H1 (cell line): ENCODE measurements at regions not wholly inside any gene's neighbourhood (a gene's known extent, or its start where the extent isn't known, plus 50 kb on each side); places are given as distances from the start of the nearest gene placed in this dataset.

Experiments
- CTCF ChIA-PET: fragments of 300-600 bp; sonication (Branson Sonifier 250); formaldehyde crosslinking; loops from one replicate; lab custom pipeline; 2021; ENCODE audit not compliant: partially characterized antibody; lab: Charles Lee
- POLR2A ChIA-PET: fragments of 300-600 bp; sonication (Branson Sonifier 250); formaldehyde crosslinking; loops from one replicate; lab custom pipeline; 2021; ENCODE audit warnings: inconsistent platforms; ENCODE audit not compliant: partially characterized antibody; lab: Charles Lee
- DNase-seq, 2 experiments: peaks; one replicate each; pipeline versions ENCODE4 v3.0.0 to v3.0.0-alpha.2; 2010 to 2022; ENCODE audit warnings: low spot score in 2 of 2, low read depth in 1 of 2, mixed read lengths in 1 of 2
- FAIRE-seq: peaks from 2 replicates; lab custom pipeline; 2011; peaks lifted over from hg19 to GRCh38; lab: Jason Lieb, UNC
- H2AFZ ChIP-seq: 2 replicates; pipeline ENCODE4 v1.8.1; 2012; ENCODE audit warnings: low read length, inconsistent platforms
- H2AK5ac ChIP-seq: 2 replicates; pipeline ENCODE4 v1.6.1; 2013; ENCODE audit warnings: low read depth, low read length
- H2BK120ac ChIP-seq: replicated peaks from 2 replicates; pipeline ENCODE3; 2013; ENCODE audit warnings: low read depth, low read length, inconsistent platforms
- H2BK12ac ChIP-seq: 2 replicates; pipeline ENCODE4 v1.6.1; 2013; ENCODE audit warnings: low read depth, low read length
- H2BK15ac ChIP-seq: 2 replicates; pipeline ENCODE4 v1.6.1; 2013; ENCODE audit warnings: low read length
- H2BK20ac ChIP-seq: 2 replicates; pipeline ENCODE4 v1.6.1; 2013; ENCODE audit warnings: low read length
- H2BK5ac ChIP-seq: 2 replicates; pipeline ENCODE4 v1.6.1; 2013; ENCODE audit warnings: low read depth, low read length
- H3K14ac ChIP-seq: 2 replicates; pipeline ENCODE4 v1.6.1; 2013; ENCODE audit warnings: inconsistent platforms; ENCODE audit not compliant: insufficient read length
- H3K18ac ChIP-seq: 2 replicates; pipeline ENCODE4 v1.6.1; 2013; ENCODE audit warnings: low read length; ENCODE audit errors: extremely low read depth
- H3K23ac ChIP-seq: 2 replicates; pipeline ENCODE4 v1.6.1; 2013; ENCODE audit warnings: inconsistent platforms; ENCODE audit not compliant: insufficient read length
- H3K23me2 ChIP-seq: 2 replicates; pipeline ENCODE4 v1.6.1; 2013; ENCODE audit warnings: low read depth, low read length
- H3K27ac ChIP-seq: 2 replicates; pipeline ENCODE4 v1.6.1; 2011; ENCODE audit warnings: low read depth, low read length, inconsistent platforms
- H3K27me3 ChIP-seq, 4 experiments: replicated peaks in 1 of 4; 1 replicate in 1 of 4; 2 replicates in 3 of 4; pipeline versions ENCODE4 v1.6.1 to v1.8.1; 2011 to 2013; ENCODE audit warnings: low read length in 3 of 4, mild to moderate bottlenecking in 3 of 4, inconsistent platforms in 2 of 4, mixed read lengths in 2 of 4, moderate library complexity in 1 of 4; ENCODE audit not compliant: control insufficient read depth in 3 of 4, insufficient read depth in 3 of 4; ENCODE audit errors: extremely low read depth in 1 of 4
- H3K36me3 ChIP-seq, 4 experiments: 2 replicates each; pipeline versions ENCODE4 v1.6.1 to v1.8.1; 2011 to 2013; ENCODE audit warnings: mild to moderate bottlenecking in 4 of 4, low read length in 3 of 4, moderate library complexity in 2 of 4, control low read depth in 1 of 4, inconsistent platforms in 1 of 4; ENCODE audit not compliant: insufficient read depth in 4 of 4, control insufficient read depth in 2 of 4
- H3K4ac ChIP-seq: replicated peaks from 2 replicates; pipeline ENCODE3; 2013; ENCODE audit warnings: low read length, low read depth, mixed read lengths, inconsistent platforms; ENCODE audit not compliant: insufficient read length
- H3K4me1 ChIP-seq, 4 experiments: replicated peaks in 1 of 4; 1 replicate in 1 of 4; 2 replicates in 3 of 4; pipeline versions ENCODE4 v1.6.1 to v1.8.1; 2011 to 2013; ENCODE audit warnings: low read length in 3 of 4, inconsistent platforms in 2 of 4, mixed read lengths in 1 of 4; ENCODE audit not compliant: insufficient read depth in 4 of 4, control insufficient read depth in 3 of 4
- H3K4me2 ChIP-seq, 2 experiments: 2 replicates each; pipeline versions ENCODE4 v1.6.1 to v1.8.1; 2011 to 2013; ENCODE audit warnings: low read depth in 2 of 2, low read length in 2 of 2, control low read depth in 1 of 2, inconsistent platforms in 1 of 2, mild to moderate bottlenecking in 1 of 2; ENCODE audit not compliant: insufficient read depth in 1 of 2
- H3K4me3 ChIP-seq, 4 experiments: fragments of 200-600, 300-600 bp in 1 of 4; sonication (generic), shearing (Covaris generic), sonication (Bioruptor Twin) in 1 of 4; 2 replicates each; pipeline versions ENCODE4 v1.5.1 to v1.8.1; 2011 to 2016; ENCODE audit warnings: low read length in 4 of 4, low read depth in 3 of 4, control low read depth in 2 of 4, inconsistent platforms in 2 of 4, mild to moderate bottlenecking in 2 of 4, mixed read lengths in 1 of 4, moderate library complexity in 1 of 4; ENCODE audit not compliant: insufficient read depth in 2 of 4; ENCODE audit errors: extremely low read depth in 1 of 4
- H3K56ac ChIP-seq: replicated peaks from 2 replicates; pipeline ENCODE3; 2013; ENCODE audit warnings: low read depth, mild to moderate bottlenecking, mixed read lengths, low read length, inconsistent platforms; ENCODE audit not compliant: insufficient read length
- H3K79me1 ChIP-seq: 2 replicates; pipeline ENCODE4 v1.6.1; 2013; ENCODE audit warnings: low read depth, low read length, control low read depth
- H3K79me2 ChIP-seq, 2 experiments: 2 replicates each; pipeline versions ENCODE4 v1.6.1 to v1.8.1; 2012 to 2013; ENCODE audit warnings: low read length in 2 of 2, mild to moderate bottlenecking in 2 of 2, inconsistent platforms in 1 of 2; ENCODE audit not compliant: insufficient read depth in 2 of 2, control insufficient read depth in 1 of 2
- H3K9ac ChIP-seq, 4 experiments: replicated peaks in 1 of 4; 1 replicate in 1 of 4; 2 replicates in 3 of 4; pipeline versions ENCODE4 v1.6.1 to v1.8.1; 2011 to 2013; ENCODE audit warnings: low read depth in 3 of 4, low read length in 3 of 4, control low read depth in 2 of 4, mild to moderate bottlenecking in 2 of 4, moderate library complexity in 2 of 4, inconsistent platforms in 1 of 4; ENCODE audit errors: extremely low read depth in 1 of 4
- H3K9me3 ChIP-seq, 2 experiments: 2 replicates each; pipeline versions ENCODE4 v1.6.1 to v1.8.1; 2012 to 2013; ENCODE audit warnings: mild to moderate bottlenecking in 2 of 2, moderate library complexity in 2 of 2, control low read depth in 1 of 2, inconsistent platforms in 1 of 2, low read depth in 1 of 2, low read length in 1 of 2, mixed read lengths in 1 of 2; ENCODE audit not compliant: insufficient read depth in 2 of 2
- H4K20me1 ChIP-seq, 2 experiments: replicated peaks in 1 of 2; 2 replicates each; pipeline versions ENCODE3 to v1.8.1; 2011 to 2013; ENCODE audit warnings: inconsistent platforms in 2 of 2, low read length in 2 of 2, mild to moderate bottlenecking in 1 of 2; ENCODE audit not compliant: insufficient read depth in 2 of 2, control insufficient read depth in 1 of 2
- H4K5ac ChIP-seq: 2 replicates; pipeline ENCODE4 v1.6.1; 2013; ENCODE audit warnings: low read length, low read depth, mixed read lengths, inconsistent platforms; ENCODE audit not compliant: insufficient read length
- H4K8ac ChIP-seq: 2 replicates; pipeline ENCODE4 v1.8.0; 2013; ENCODE audit warnings: mild to moderate bottlenecking, moderate library complexity, low read length, inconsistent platforms; ENCODE audit not compliant: insufficient read depth; ENCODE audit errors: extremely low read depth
- H4K91ac ChIP-seq: replicated peaks from 2 replicates; pipeline ENCODE3; 2013; ENCODE audit warnings: low read length, mixed read lengths, inconsistent platforms; ENCODE audit not compliant: insufficient read length
- JUN ChIP-seq: IDR thresholded peaks from 2 replicates; pipeline ENCODE4 v1.6.1; 2011; ENCODE audit warnings: low read depth, mild to moderate bottlenecking, improper control_type of control experiment, low read length
- MAX ChIP-seq: IDR thresholded peaks from 2 replicates; pipeline ENCODE4 v1.6.1; 2012; ENCODE audit warnings: inconsistent platforms
- SAP30 ChIP-seq: fragments of 300-600 bp; sonication (generic); IDR thresholded peaks from 2 replicates; pipeline ENCODE4 v1.7.1; 2012; ENCODE audit warnings: low read length, moderate library complexity, mild to moderate bottlenecking, inconsistent platforms; ENCODE audit not compliant: insufficient read depth, insufficient replicate concordance
- SIN3A ChIP-seq, 2 experiments: IDR thresholded peaks in 1 of 2; conservative IDR thresholded peaks in 1 of 2; 2 replicates each; pipeline ENCODE4 v1.6.1; 2011 to 2012; ENCODE audit warnings: low read length in 2 of 2, improper control_type of control experiment in 1 of 2, low read depth in 1 of 2, mild to moderate bottlenecking in 1 of 2
- SP4 ChIP-seq: IDR thresholded peaks from 2 replicates; pipeline ENCODE4 v1.6.1; 2012; ENCODE audit warnings: low read length, inconsistent platforms
- WGBS, 2 experiments: shearing (Covaris generic) in 1 of 2; methylation state at CpG; one replicate each; pipeline versions ENCODE4 v1.1.6 to v1.1.7; 2013 to 2015; ENCODE audit warnings: low lambda C conversion rate in 2 of 2, mixed read lengths in 2 of 2, inconsistent platforms in 1 of 2, low coverage in 1 of 2, missing lambda C conversion rate in 1 of 2; ENCODE audit not compliant: insufficient replicate concordance in 2 of 2, insufficient coverage in 1 of 2, insufficient read length in 1 of 2; ENCODE audit errors: extremely low coverage in 1 of 2, missing lambda C conversion rate in 1 of 2; 5-methylcytosine and 5-hydroxymethylcytosine counted together

- H3K4me2 ChIP-seq = no peak overlapping the region
- H4K8ac ChIP-seq = no peak overlapping the region
- no peak for FAIRE-seq
- H4K20me1 ChIP-seq = no peaks in the 10 kb centered on the region
- WGBS, 2 experiments = 62% methylated on average over 7 of the region's 7 CpGs; no CpG with 5 or more reads in 1 of the 2 experiments
- H3K9me3 ChIP-seq = no peaks in the 10 kb centered on the region
- no peaks in the 10 kb centered on the region for H3K79me1 ChIP-seq
- TF ChIP-seq MAX (no peak), JUN (no peak), SIN3A (conservative IDR thresholded peaks at IDR 0.05 in 1 of 2, IDR thresholded peaks at IDR 0.05 in 1 of 2; ENCODE audit: low read depth in 1 of 2, low read length in 2 of 2) (no peak), SP4 (no peak), SAP30 (no peak)
- TF ChIP-seq, all 59 proteins: peak for 0
- H3K27me3 ChIP-seq = no peaks in the 10 kb centered on the region
- no peak overlapping the region for H3K4ac ChIP-seq
- no peak overlapping the region for H2AK5ac ChIP-seq
- H4K91ac ChIP-seq = no peak overlapping the region
- H3K27ac ChIP-seq = no peak overlapping the region
- H3K4me3 ChIP-seq = no peak overlapping the region
- H3K23ac ChIP-seq = no peak overlapping the region
- H2BK15ac ChIP-seq = no peak overlapping the region
- ChIA-PET POLR2A (no interaction called here), CTCF (interaction anchor here (1.1 kb wide), 1 partner anchor 85 kb away, joined by 3 read pairs; no protein-coding TSS in a partner anchor)
- no peaks in the 10 kb centered on the region; the same call in 1 of the 2 replicates for H3K23me2 ChIP-seq
- DNase-seq = no peak
- no peaks in the 10 kb centered on the region for H3K36me3 ChIP-seq
- no peak overlapping the region for H2BK5ac ChIP-seq
- H3K18ac ChIP-seq = no peak overlapping the region
- H3K4me1 ChIP-seq = 0 out of 7 replicates have a peak, but pooled peaks cover 0 to 3% (median 0%) of the 10 kb centered on the region in 4 experiments
- H3K79me2 ChIP-seq = no peaks in the 10 kb centered on the region
- H3K14ac ChIP-seq = no peak overlapping the region
- no peak overlapping the region for H2BK120ac ChIP-seq
- no peak overlapping the region for H2AFZ ChIP-seq
- no peak overlapping the region for H3K9ac ChIP-seq
- no peak overlapping the region for H2BK20ac ChIP-seq
- H3K56ac ChIP-seq = no peak overlapping the region
- no peak overlapping the region for H4K5ac ChIP-seq
- H2BK12ac ChIP-seq = no peak overlapping the region
Measured at GRCh38 chr3:5341610-5342009, 154.1 kb downstream of the EDEM1 start.
